MM.1S (cell line): ENCODE measurements at regions not wholly inside any gene's neighbourhood (a gene's known extent, or its start where the extent isn't known, plus 50 kb on each side); places are given as distances from the start of the nearest gene placed in this dataset.

Source experiments
- CTCF ChIP-seq: fragments of 300-600 bp; sonication (generic); IDR thresholded peaks from 2 replicates; pipeline ENCODE4 v1.5.1; 2016; ENCODE audit warnings: antibody characterized with exemption, low read length, mixed read lengths
- EZH2 ChIP-seq: fragments of 300-600 bp; sonication (generic); optimal IDR thresholded peaks from 2 replicates; pipeline ENCODE3; 2017; ENCODE audit warnings: low read depth, mild to moderate bottlenecking, antibody characterized with exemption, low read length, mixed read lengths
- EZH2phosphoT487 ChIP-seq: fragments of 300-600 bp; sonication (generic); IDR thresholded peaks from 2 replicates; pipeline ENCODE4 v1.6.1; 2018; ENCODE audit warnings: antibody characterized with exemption, low read length

GRCh38 chr12:82600379-82600778 lies 86.3 kb upstream of the TMTC2 start:
- TF ChIP-seq CTCF: no peak
- TF ChIP-seq EZH2: no peak
- TF ChIP-seq EZH2phosphoT487: no peak
